Activated naive CD4-positive, alpha-beta T cell treated with Interleukin-2 at 50 U/mL for 16 hours (primary cell): ENCODE measurements at regions not wholly inside any gene's neighbourhood (a gene's known extent, or its start where the extent isn't known, plus 50 kb on each side); places are given as distances from the start of the nearest gene placed in this dataset.

ENCODE experiments used
- DNase-seq: peaks from one replicate; pipeline ENCODE4 v3.0.0-alpha.2; 2020

DNA sequence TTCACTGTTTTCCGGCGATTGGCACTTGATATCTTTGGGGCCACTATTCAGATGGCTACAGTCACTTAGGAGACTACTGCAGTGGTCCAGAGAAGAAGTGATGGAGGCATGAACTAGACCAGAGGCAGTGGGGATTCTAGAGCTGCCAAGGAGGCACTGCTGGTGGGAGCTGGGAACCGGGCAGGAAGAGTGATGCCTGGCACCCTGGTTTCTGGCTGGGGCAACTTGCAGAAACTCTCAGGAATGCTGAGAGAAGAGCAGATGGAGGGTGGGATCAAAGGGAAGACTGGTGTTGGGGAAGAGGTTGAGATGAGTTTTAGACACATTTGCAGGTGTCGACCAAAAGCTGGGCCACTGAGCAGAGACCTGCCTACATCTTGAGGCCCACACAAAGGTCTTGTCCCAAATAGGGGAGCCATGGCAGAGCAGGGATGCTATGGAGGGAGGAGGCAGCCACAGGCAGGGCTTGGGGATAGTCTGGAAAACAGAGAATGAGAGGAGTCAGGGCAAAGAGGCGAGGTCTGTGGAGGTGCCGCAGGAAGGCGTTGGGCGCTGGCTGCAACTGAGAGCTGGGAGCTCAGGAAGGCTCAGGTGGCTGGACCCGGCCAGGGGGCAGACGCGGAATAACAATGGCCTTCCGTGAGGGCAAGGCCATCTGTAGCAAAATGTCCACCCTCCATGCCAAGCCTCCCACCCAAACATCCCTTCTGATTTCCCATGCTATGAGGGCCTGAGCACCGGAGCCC, 118.9 kb downstream of the TOMM20 start:
- DNase-seq: no peak

DNA sequence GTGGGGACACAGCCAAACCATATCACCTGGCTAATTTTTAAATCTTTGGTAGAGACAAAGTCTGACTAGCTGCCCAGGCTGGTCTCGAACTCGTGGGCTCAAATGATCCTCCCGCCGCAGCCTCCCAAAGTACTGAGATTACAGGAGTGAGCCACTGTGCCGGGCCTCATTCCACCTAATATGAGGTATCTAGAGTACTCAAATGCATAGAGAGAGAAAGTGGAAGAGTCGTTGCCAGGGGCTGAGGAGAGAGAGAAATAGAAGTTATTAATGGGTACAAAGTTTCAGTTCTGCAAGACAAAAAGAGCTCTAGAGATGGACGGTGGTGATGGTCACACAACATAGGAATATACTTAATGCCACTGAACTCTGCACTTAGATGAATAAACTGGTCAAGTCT, 119.6 kb downstream of the TOMM20 start:
- DNase-seq: no peak

- no peak for DNase-seq
Observed at GRCh38 chr1:235008239-235008638, 120.4 kb downstream of the TOMM20 start.

GRCh38 chr1:235006816-235007215, 121.8 kb downstream of the TOMM20 start:
- no peak for DNase-seq

DNA sequence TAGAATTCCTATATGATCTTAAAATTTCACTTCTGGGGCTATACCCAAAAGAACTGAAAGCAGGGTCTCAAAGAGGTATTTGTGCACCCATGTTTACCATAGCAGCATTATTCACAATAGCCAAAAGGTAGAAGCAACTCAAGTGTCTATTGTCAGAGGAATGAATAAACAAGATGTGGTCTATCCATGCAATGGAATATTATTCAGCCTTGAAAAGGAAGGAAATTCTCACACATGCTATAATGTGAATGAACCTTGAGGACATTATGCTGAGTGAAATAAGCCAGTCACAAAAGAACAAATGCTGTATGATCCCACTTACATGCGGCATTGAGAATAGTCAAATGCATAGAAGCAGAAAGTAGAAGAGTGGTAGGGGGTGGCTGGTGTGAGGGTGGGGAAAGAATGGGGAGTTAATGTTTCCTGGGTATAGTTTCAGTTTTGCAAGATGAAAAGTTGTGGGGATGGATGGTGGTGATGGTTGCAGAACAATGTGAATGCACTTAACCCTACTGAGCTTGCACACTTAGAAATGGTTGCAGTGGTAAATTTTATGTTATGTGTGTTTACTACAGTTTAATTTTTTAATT, 122.4 kb downstream of the TOMM20 start:
- DNase-seq: peak; percentile 38

GRCh38 chr1:235004840-235005391, 123.7 kb downstream of the TOMM20 start:
- no peak for DNase-seq

- DNase-seq: no peak
Observed at GRCh38 chr1:235004276-235004675, 124.4 kb downstream of the TOMM20 start.

GRCh38 chr1:235002706-235003300, 125.8 kb downstream of the TOMM20 start:
- DNase-seq: no peak

DNA sequence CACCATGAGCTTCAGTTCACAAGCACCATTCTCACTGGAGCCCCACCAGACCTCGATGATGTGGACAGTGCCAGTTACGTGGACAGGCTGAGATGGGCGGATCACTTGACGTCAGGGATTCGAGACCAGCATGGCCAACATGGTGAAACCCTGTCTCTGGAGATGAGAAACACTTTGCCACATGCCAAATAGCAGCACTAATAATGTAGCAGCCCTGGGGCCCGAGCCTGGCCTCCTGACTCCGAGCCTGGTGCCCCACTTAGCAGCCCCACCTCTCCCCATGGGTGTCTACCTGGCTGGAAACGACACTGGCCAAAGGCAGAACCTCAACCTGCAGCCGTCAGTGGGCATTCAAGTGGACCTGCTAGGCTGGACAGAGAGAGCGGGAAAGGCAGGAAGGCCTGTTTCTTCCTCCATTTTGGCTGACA, 129.1 kb downstream of the TOMM20 start:
- no peak for DNase-seq

DNA sequence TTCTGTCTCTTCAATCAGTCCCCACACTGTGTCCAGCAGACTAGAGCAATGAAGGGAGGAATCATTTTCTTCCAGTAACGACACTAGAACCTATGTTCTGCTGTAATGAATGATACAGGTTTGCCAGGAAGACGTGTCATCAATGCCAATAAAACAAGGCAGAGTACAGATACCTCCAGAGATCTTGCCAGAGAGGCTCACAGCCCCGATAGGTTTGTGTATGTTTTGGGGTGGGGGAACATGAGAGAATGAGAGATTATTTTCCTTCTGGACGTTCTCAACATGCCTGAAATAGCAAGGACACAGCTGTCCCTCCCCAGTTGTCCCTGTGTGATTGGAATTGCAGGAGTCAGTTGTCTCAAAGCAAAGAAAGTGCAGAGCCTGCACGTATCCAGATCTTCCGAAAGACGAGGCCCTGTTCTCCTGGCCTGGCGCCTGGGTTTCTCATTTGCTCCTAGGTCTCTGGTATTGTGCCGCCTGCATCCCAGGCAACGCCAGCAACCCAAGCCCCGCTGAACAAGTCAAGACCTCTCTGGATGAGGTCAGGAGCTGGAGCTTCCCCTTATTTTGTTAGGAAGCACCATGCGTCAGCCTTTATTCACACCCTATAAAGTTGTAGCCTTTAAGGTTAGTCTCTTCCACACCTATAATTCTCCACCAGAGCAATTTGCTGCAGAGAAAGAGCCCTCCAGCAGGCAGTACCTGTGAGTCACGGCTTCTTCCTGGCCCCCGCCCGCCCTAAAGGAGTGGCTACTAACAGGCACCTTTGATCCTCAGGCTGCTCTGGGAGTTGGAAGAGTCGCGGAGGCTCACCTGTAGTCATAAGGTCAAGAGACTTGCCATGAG, 130.5 kb downstream of the TOMM20 start:
- DNase-seq: no peak

DNA sequence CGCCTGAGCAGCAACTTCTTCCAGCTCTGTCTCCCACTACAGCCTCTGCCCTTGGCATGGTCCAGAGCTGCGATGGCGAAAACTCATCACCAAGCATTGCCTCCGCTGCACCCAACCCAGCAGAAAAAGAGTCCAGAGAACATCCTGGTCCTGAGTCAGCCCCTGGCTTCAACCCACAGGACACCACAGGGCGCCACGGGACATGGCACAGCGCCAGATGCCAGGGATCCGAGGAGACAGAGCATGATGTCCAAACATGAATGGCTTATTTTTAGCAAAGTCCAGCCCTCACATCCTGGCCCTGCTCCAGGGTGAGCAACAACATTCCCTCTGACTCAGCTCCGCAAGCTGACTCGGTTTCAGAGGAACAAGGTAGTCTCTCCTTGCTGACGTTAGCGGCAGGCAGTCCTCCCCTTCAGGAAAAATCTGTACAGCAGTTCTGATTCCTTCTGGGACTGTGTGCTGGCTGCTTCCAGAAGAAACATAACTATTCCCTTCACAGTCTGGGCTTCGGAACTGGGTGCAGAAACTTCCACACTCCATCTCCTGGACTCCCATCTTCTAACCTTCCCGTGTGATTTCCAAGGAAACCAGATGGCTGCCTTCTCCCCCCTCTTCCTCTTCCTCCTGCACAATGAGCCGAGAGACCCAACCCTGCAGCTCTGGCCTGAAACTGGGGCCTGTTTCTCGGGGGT, 131.3 kb downstream of the TOMM20 start:
- DNase-seq: no peak

GRCh38 chr1:234996245-234996757, 132.3 kb downstream of the TOMM20 start:
- no peak for DNase-seq

- DNase-seq: no peak
Observed at GRCh38 chr1:234994436-234995295, 134.0 kb downstream of the TOMM20 start.

DNA sequence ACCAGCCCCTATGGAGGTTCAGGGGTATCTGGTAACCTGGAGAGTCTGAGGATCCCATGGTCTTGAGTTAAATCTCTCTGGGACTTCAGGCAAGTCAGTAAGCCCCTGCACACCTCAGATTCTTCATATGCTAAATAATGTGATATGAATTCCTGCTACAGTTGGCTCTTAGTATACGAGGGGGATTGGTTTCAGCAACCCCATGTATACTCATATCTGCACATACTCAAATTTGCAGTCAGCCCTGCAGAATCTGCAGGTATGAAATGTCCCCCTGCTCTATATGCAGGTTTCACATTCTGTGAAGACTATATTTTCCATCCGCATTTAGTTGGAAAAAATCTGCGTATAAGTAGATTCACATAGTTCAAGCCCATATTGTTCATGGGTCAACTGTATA, 136.6 kb downstream of the TOMM20 start:
- DNase-seq: no peak

DNA sequence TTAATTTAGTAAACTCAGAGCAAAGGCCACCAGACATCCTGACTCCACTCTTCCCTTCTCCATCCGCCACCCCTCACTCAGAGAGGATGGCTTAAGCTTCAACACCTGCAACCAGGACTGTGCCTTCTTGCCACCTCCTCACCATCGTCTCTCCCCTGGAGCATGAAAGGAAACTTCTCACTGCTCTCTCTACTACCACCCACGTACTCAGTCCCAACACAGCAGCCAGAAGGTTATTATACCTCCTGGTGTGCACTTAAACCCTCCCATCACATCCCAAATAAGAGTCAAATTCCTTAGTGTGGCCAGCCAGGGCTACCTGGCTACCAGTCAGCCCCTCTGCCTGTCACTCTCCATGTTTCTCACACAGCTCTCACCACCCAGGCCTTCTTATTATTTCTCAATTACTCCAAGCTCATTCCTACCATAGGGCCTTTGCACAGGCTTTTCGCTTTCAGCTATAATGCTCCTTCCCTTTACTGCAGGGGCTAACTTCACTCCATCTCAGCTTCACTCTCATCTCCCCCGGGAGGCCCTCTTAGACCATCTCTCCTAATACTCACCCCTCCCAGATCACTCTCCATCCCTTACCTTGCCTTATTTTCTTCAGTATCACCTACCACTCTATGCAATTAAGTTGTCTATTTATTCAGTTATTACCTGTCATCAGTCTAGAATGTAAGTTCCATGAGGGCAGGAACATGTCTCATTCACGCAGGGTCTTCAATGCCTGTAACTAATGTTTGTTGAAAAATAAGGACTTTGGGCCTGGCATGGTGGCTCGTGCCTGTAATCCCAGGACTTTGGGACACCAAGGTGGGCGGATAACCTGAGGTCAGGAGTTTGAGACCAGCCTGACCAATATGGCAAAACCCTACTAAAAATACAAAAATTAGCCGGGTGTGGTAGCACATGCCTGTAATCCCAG, 137.5 kb downstream of the TOMM20 start:
- DNase-seq: no peak

GRCh38 chr1:234990328-234990675, 138.3 kb downstream of the TOMM20 start:
- no peak for DNase-seq

- no peak for DNase-seq
Observed at GRCh38 chr1:234989479-234990327, 138.9 kb downstream of the TOMM20 start.

GRCh38 chr1:234989019-234989418, 139.6 kb downstream of the TOMM20 start:
- DNase-seq: peak; percentile 31

- DNase-seq: no peak
Observed at GRCh38 chr1:234988536-234988935, 140.1 kb downstream of the TOMM20 start.
